Adrenal gland (tissue), 9 donors: ENCODE measurements at regions not wholly inside any gene's neighbourhood (a gene's known extent, or its start where the extent isn't known, plus 50 kb on each side); places are given as distances from the start of the nearest gene placed in this dataset.
A peak's percentile ranks its signal among the peaks of the same experiment; 100 is the strongest.

Experiments
- DNase-seq, 7 donors: peaks; one replicate each; pipeline ENCODE4 v3.0.0-alpha.2; 2019 to 2020
- H3K27ac ChIP-seq, 5 donors: fragments of 200-600 bp; sonication (generic) in 4 of 5; 1 replicate in 3 of 5; 2 replicates in 2 of 5; pipeline versions ENCODE4 v1.5.1 to v1.8.0; 2016 to 2020; ENCODE audit warnings: mild to moderate bottlenecking in 1 of 5
- H3K27me3 ChIP-seq: fragments of 200-600 bp; 2 replicates; pipeline ENCODE4 v1.8.0; 2021
- H3K36me3 ChIP-seq, 2 donors: fragments of 200-600 bp; replicated peaks in 1 of 2; 1 replicate in 1 of 2; 2 replicates in 1 of 2; pipeline versions ENCODE4 v1.5.1 to v1.8.0; 2018 to 2022
- H3K4me1 ChIP-seq, 2 donors: fragments of 200-600 bp; replicated peaks in 1 of 2; 1 replicate in 1 of 2; 2 replicates in 1 of 2; pipeline versions ENCODE4 v1.5.1 to v1.8.0; 2018 to 2021
- H3K4me3 ChIP-seq, 4 donors: fragments of 200-600 bp; sonication (generic) in 3 of 4; one replicate each; pipeline ENCODE4 v1.5.1; 2016 to 2018
- H3K9me3 ChIP-seq, 3 donors: fragments of 200-600 bp; sonication (generic) in 1 of 3; replicated peaks in 1 of 3; 1 replicate in 2 of 3; 2 replicates in 1 of 3; pipeline versions ENCODE4 v1.5.1 to v1.8.0; 2016 to 2021
- POLR2A ChIP-seq, 2 donors: fragments of 450-650 bp; IDR thresholded peaks; one replicate each; pipeline ENCODE4 v1.6.1; 2017; ENCODE audit warnings: antibody characterized with exemption in 2 of 2, mild to moderate bottlenecking in 2 of 2, moderate library complexity in 1 of 2
- WGBS, 4 donors: extraction: QIAGEN DNeasy Blood & Tissue Kit in 2 of 4; methylation state at CpG; one replicate each; pipeline versions ENCODE4 v1.1.5 to v1.1.7; 2013 to 2017; 5-methylcytosine and 5-hydroxymethylcytosine counted together
- intact Hi-C, 2 donors: fragments of 100-400 bp; cut with DNase I; formaldehyde crosslinking; loops; one replicate each; pipeline versions ENCODE4 v1.14.1 to v1.15.0; 2022 to 2023
- TF ChIP-seq, protein P1 (sequence below), 6 experiments: fragments of 450-650 bp in 4 of 6; fragments of 200-600 bp in 2 of 6; sonication (generic) in 1 of 6; IDR thresholded peaks; 1 replicate in 5 of 6; 2 replicates in 1 of 6; pipeline versions ENCODE4 v1.5.1 to v1.8.0; 2016 to 2021; ENCODE audit warnings: antibody characterized with exemption in 6 of 6, mild to moderate bottlenecking in 2 of 6, moderate library complexity in 1 of 6
- donor health status: healthy with polysubstance abuse.
- donor health status: Bipolar disorder and iron deficiency.
- donor health status: DM: yes; HTN: yes; CAD: no.
- donor health status: DM: no; HTN: no; CAD: no.
- donor health status: DM: no; HTN: no; CAD: no.

- no peaks in the 10 kb centered on the region for H3K9me3 ChIP-seq
- intact Hi-C loops = no loop called here
- TF ChIP-seq POLR2A (IDR thresholded peaks at IDR 0.05) = no peak
- TF ChIP-seq, protein P1, sequence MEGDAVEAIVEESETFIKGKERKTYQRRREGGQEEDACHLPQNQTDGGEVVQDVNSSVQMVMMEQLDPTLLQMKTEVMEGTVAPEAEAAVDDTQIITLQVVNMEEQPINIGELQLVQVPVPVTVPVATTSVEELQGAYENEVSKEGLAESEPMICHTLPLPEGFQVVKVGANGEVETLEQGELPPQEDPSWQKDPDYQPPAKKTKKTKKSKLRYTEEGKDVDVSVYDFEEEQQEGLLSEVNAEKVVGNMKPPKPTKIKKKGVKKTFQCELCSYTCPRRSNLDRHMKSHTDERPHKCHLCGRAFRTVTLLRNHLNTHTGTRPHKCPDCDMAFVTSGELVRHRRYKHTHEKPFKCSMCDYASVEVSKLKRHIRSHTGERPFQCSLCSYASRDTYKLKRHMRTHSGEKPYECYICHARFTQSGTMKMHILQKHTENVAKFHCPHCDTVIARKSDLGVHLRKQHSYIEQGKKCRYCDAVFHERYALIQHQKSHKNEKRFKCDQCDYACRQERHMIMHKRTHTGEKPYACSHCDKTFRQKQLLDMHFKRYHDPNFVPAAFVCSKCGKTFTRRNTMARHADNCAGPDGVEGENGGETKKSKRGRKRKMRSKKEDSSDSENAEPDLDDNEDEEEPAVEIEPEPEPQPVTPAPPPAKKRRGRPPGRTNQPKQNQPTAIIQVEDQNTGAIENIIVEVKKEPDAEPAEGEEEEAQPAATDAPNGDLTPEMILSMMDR (IDR thresholded peaks at IDR 0.05) = no peak
- no peak overlapping the region for H3K27ac ChIP-seq
- H3K27me3 ChIP-seq = no peaks in the 10 kb centered on the region
- H3K36me3 ChIP-seq = no peaks in the 10 kb centered on the region
- H3K4me1 ChIP-seq = no peaks in the 10 kb centered on the region
- 33 to 45% (median 42%) methylated on average over 1 of the region's 1 CpG for WGBS, 4 donors
- H3K4me3 ChIP-seq = no peak overlapping the region
- DNase-seq = no peak
These were observed 448.1 kb downstream of the NFIB start for GRCh38 chr9:13865869-13866268.

GRCh38 chr9:13863112-13863511, 450.8 kb downstream of the NFIB start:
- intact Hi-C loops = no loop called here
- H3K4me1 ChIP-seq = no peaks in the 10 kb centered on the region
- 39 to 60% (median 53%) methylated on average over 1 of the region's 1 CpG for WGBS, 4 donors
- TF ChIP-seq, protein P1 (IDR thresholded peaks at IDR 0.05) = no peak
- TF ChIP-seq POLR2A (IDR thresholded peaks at IDR 0.05) = no peak
- no peaks in the 10 kb centered on the region for H3K27me3 ChIP-seq
- no peak overlapping the region for H3K4me3 ChIP-seq
- H3K9me3 ChIP-seq = no peaks in the 10 kb centered on the region
- no peak overlapping the region for H3K27ac ChIP-seq
- no peaks in the 10 kb centered on the region for H3K36me3 ChIP-seq
- DNase-seq = peak in 6 of 7 donors; percentile 19 to 54 (median 27)

GRCh38 chr9:13862654-13863053, 451.3 kb downstream of the NFIB start:
- no peaks in the 10 kb centered on the region for H3K27me3 ChIP-seq
- H3K36me3 ChIP-seq = no peaks in the 10 kb centered on the region
- no peak overlapping the region for H3K27ac ChIP-seq
- no peaks in the 10 kb centered on the region for H3K9me3 ChIP-seq
- TF ChIP-seq POLR2A (IDR thresholded peaks at IDR 0.05) = no peak
- TF ChIP-seq, protein P1 (IDR thresholded peaks at IDR 0.05) = no peak
- no peaks in the 10 kb centered on the region for H3K4me1 ChIP-seq
- DNase-seq = no peak
- no peak overlapping the region for H3K4me3 ChIP-seq
- intact Hi-C loops = no loop called here

DNA sequence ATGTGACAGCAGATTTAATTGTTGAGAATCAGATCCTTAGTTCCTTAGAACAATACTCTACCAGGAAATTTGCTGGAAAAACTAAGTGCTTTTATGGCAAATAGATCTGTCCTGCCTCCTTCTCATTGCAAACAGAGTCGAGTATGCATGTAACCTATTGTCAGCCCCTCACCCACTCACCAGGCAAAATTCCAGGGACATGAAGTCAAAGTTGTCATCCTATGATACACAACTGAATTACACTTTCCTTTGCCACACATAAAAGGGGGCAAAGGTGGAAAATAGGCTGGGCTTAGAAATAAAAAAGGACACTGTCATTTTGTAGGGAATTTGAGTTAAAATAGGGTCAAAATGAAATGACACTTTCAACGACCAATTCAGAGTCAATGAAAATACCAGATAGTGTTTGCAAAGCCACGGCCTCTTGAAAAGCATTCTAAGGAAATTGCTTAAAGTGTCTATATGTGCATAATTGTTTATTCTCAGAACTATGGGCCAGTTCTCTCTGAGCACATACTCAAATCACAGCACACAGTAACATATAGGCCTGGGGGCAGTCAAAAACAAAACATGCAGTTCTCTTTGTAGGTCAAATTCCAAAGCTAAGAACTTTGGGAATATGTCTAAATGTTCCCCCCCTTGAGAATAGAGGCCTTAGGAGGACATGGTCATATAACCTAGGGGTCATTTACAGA, 452.8 kb downstream of the NFIB start:
- Histone ChIP-seq H3K9me3 (no peaks in the 10 kb centered on the region), H3K27me3 (no peaks in the 10 kb centered on the region), H3K4me1 (no peaks in the 10 kb centered on the region), H3K36me3 (no peaks in the 10 kb centered on the region), H3K4me3 (no peak overlapping the region), H3K27ac (no peak overlapping the region)
- TF ChIP-seq, protein P1 (IDR thresholded peaks at IDR 0.05) = no peak
- no peak for TF ChIP-seq POLR2A (IDR thresholded peaks at IDR 0.05)
- 66 to 80% (median 69%) methylated on average over 3 of the region's 3 CpGs for WGBS, 4 donors
- intact Hi-C loops = no loop called here
- no peak for DNase-seq
